Activated CD8-positive, alpha-beta memory T cell treated with anti-CD3 and anti-CD28 coated beads for 36 hours (primary cell): ENCODE measurements at regions not wholly inside any gene's neighbourhood (a gene's known extent, or its start where the extent isn't known, plus 50 kb on each side); places are given as distances from the start of the nearest gene placed in this dataset.

ENCODE experiments used
- CTCF ChIA-PET: fragments of 350-600 bp; sonication (Branson Sonifier 250); formaldehyde crosslinking; loops from one replicate; lab custom pipeline; 2021; ENCODE audit warnings: antibody characterized with exemption; lab: Charles Lee
- POLR2A ChIA-PET: fragments of 350-600 bp; sonication (Branson Sonifier 250); formaldehyde crosslinking; loops from one replicate; lab custom pipeline; 2021; ENCODE audit warnings: antibody characterized with exemption; lab: Charles Lee

DNA sequence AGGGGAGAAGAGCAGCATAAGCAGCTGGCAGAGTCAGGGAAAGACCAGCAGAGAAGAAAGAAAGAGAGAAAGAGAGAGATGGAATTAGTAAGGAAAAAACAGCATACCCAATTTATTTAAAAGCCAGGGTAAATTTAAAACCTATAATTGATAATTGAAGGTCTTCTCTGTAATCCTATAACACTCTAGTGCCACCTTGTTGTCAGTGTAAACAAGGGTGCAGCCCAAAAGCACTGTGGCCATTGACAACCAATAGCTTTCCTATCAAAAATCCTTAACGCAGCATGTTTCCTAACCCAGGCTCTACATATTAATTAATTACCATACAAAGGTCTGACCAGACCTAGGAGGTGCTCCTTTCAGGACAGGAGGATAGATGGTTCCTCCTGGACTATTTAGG is 447.2 kb upstream of the HSFY2 start:
- POLR2A ChIA-PET, result no interaction called here
- CTCF ChIA-PET, result no interaction called here

DNA sequence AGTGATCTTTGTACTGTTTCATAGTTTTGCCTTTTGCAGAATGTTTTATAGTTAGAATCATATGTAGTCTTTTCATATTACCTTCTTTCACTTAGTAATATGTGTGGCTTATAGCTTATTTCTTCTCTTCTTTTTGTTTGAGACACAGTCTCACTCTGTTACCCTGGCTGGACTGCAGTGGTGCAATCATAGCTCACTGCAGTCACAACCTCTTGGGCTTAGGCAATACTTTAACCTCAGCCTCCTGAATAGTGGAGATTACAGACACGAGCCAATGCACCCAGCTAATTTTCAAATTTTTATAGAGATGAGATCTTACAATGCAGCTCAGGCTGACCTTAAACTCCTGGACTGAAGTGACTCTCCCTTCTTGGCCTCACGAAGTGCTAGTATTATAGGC is 435.4 kb upstream of the HSFY2 start:
- POLR2A ChIA-PET, result no interaction called here
- CTCF ChIA-PET, result no interaction called here

DNA sequence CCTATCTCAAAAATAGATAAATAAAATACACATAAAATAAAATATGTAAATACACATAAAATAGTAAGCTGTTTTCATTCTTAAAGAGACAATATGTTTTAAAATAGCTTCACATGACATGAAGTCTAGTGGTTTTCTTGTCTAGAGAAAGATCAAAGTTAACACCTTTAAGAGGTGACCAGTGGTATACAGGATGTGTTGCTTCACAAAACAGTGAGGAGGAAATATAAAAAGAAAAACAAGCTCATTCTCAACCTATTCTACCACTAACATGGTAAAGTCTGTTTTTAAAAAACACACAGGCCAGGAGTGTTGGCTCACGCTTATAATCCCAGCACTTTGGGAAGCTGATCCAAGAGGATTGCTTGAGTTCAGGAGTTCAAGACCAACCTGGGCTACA is 433.5 kb upstream of the HSFY2 start:
- POLR2A ChIA-PET, result no interaction called here
- CTCF ChIA-PET, result no interaction called here

DNA sequence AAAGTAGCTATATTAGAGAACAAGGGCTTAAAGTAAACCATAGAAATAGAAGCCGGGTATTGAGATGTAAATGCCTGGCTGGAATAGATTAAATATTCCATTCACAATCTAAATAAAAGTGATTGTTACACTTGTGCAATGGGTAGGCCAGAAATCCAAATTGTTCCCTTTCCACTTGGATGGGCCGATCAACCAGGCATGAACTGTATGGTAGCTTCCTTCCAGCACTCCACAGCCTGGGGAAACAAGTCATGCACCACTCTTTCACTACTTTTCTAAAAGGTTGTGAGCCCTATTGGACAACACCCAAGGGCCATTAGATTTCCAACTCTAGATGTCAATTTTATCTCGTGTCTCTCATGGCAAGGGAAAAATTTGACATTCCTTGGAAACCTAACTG is 407.3 kb upstream of the HSFY2 start:
- POLR2A ChIA-PET, result no interaction called here
- CTCF ChIA-PET, result no interaction called here

DNA sequence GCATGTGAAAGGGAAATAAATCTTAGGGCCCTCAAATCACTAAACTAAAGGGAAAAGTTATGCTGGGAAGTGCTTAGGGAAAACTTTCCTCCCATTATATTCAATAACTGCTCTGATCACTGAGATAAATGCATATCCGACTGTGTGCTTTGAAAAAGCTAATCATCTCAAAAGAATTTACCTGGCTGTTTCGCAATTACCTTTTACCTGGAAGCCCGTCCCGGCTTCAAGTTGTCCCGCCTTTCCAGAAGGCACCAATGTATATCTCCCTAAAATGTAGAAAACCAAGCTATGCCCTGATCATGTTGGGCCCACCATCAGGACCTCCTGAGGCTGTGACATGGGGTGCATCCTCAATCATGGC is 394.6 kb upstream of the HSFY2 start:
- ChIA-PET CTCF (no interaction called here), POLR2A (no interaction called here)

DNA sequence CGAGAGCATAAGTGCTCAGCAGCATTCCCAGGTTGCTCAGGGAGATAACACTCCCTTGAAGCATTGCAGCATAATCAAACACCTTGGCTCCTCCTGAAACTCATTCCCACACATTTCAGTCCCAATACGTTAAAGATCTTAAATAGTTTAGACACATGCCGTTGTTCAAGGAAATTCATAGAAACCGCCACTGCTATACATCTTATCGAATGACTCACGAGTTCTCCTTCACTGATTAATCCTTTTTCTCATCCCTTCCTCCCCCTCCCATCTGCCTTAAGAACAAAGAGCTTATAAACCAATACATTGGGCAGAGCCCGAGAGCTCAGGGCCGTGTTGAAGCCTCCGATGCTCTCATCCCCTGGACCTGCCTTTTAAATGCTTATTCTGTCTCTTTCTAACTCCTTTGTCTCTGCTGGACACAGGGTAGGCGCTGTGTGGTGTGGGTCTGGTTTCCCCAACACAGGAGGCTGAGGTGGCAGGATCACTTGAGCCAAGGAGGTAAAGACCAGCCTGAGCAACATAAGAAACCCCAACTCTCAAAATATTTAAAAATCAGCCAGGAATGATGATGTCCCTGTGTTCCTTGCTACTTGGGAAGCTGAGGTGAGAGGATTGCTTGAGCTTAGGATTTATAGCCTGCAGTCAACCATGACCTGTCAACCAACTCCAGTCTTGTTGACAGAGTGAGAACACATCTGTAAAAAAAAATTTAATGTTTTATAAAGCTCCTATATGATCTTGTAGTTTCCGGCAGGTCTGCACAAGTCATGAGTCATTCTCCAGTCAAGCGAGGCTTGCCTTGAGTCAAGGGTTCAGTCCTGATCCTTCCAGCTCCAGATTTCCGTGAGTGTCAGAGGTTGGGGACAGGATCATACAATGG is 394.0 kb upstream of the HSFY2 start:
- ChIA-PET CTCF (no interaction called here), POLR2A (no interaction called here)

DNA sequence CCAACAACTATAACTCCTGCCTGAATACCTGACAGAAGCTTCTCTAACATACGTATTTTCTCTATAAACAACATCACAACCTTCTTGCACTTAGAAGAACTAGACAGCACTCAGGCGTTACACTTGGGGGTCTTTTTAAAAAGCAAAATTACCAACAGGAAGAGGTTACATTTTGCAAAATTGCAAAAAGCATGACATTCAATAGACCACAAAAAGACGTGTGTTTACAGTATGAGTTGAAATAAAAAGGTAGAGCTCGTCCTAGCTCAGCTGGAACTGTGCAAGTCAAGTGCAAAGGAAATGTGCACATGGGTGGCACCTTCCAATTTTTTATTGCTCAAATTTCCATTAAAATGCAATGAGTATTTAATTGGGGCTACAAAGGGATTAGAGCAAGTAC is 375.2 kb upstream of the HSFY2 start:
- POLR2A ChIA-PET, result no interaction called here
- CTCF ChIA-PET, result no interaction called here

DNA sequence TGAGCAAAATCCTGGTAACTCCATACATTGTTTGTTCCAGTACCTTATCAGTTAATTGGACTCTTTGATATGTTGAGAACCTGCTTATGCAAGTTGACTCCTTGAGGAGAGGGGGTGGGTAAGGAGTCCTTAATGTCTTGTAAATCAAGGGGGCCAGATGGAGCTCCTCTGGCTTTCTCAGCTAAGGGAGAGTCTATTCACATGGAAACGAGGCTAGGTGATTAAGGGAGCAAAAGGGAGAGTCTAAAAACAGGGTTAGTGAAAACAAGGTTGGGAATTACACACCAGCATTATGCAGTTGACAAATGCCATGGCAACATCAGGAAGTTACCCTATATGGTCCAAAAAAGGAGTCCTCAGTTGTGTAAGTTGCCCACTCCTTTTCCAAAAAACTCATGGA is 372.8 kb upstream of the HSFY2 start:
- CTCF ChIA-PET, result no interaction called here
- POLR2A ChIA-PET, result no interaction called here

DNA sequence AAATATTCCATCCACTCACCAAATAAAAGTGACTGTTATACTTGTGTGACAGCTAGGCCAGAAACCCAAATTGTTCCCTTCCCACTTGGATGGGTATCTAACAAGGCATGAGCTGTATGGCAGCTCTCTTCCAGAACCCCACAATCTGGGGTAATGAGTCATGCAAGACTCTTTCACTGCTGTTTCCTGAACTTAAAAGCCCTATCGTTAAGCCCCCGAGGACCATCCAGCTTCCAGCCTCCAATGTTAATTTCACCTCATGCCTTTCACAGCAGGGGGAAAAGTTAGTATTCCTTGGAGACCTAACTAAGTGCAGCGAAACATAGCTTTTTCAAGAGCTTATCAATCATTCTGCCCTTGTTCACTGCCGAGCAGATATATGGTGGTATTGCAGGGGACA is 368.6 kb upstream of the HSFY2 start:
- CTCF ChIA-PET, result no interaction called here

DNA sequence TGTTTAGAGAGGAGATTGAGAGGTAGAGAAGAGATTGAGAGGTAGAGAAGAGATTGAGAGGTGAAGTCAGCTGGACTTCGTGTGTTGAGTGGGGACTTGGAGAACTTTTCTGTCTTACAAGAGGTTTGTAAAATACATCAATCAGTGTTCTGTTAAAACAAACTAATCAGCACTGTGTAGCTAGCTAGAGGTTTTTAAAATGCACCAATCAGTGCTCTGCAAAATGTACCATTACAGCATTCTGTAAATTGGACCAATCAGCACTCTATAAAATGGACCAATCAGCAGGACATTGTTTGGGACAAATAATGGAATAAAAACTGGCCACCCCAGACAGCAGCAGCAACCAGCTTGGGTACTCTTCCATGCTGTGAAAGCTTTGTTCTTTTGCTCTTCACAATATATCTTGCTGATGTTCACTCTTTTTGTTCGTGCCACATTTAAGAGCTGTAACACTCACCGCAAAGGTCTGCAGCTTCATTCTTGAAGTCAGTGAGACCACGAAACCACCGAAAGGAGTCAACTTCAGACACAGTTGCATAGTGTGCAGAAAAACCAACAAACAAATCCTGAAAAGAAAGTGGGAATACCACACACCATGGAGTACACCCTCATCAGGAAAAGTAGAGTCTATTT is 366.9 kb upstream of the HSFY2 start:
- ChIA-PET CTCF (no interaction called here), POLR2A (no interaction called here)

More for the DNA sequence above, 368.6 kb upstream of the HSFY2 start:
- POLR2A ChIA-PET, result no interaction called here

DNA sequence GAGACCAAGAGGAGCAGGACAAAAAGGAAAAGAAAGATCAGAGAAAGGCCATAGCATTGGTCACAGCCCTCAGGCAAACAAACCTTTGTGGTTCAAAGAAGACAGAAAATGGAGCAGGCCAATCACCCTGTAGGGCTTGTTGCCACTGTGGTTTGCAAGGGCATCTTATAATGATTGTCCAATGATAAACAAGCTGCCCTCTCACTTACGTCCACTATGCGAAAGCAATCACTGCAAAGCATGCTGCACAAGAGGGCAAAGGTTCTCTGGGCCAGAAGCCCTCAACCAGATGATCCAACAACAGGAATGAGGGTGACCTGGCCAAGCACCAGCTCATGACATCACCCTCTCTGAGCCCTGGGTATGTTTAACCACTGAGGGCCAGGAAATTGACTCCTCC is 360.9 kb upstream of the HSFY2 start:
- POLR2A ChIA-PET, result no interaction called here

DNA sequence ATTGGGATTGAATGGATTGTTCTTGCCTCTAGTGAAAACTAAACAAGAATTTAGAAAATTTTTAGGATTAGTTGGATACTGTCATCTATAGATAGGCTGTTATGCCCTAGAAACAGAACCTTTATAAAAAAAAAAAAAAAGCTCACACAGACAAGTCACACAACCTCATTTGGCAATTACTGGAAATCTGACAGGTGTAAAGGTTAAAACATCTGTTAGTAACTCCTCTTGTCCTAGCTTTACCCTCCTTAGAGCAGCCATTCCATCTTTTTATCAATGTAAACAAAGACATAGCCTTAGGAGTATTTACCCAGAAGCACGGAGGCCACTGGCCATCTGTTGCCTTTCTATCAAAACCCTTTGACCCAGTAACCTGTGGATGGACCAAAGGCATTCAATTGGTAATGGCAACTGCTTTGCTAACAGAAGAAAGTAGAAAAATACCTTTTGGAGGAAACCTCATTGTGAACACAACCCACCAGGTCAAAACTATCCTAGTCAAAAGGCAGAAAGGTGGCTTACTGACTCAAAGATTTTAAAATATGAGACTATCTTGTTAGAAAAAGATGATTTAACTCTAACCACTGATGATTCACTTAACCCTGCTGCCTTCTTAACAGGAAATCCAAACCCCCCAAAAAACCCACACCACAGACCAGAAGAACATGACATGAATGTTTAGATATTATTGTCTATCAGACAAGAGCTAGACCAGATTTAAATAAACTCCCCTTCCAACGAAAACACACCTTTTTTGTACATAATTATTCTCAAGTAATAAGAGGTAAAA is 357.2 kb upstream of the HSFY2 start:
- CTCF ChIA-PET, result interaction anchor here (0.7 kb wide), 1 partner anchor 126 kb away, joined by 3 read pairs; no protein-coding TSS in a partner anchor
- POLR2A ChIA-PET, result no interaction called here

More for the DNA sequence above, 360.9 kb upstream of the HSFY2 start:
- CTCF ChIA-PET, result no interaction called here

DNA sequence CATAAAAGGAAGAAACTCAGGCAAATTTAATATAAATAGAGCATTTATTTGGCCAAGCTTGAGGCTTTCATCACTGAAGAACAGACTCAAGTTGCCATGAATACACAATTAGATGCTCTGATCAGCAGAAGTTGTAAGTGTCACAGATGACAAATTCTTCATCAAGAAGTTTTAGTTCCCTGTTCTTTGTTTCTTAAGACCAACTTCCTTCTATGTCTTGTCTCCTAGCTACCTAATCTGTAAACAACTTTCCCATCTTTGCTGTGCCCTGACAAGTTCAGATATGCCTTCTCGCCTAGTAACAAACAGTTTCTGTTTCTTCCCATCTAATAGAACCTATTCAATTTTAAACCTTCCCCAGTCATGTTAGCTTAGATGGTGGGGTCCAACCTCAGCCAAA is 353.4 kb upstream of the HSFY2 start:
- CTCF ChIA-PET, result no interaction called here
- POLR2A ChIA-PET, result no interaction called here

DNA sequence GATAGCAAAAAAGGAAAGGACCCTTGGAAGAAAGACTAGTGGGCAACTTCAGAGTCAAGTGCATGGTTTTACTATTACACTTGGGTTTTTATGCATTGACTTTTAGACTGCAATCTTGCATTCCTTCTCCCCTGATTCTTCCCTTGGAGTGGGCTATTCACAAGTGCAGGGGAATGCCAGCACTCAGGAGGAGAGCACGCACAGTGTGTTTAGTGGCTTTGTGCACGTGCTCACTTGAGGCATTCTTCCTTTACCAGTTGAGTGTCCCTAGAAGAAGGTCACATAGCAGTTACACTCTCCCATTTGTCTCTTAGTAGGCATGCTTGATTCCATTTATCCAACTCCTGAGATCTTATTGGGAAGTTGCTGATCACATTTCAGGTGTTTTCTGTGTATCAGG is 351.1 kb upstream of the HSFY2 start:
- POLR2A ChIA-PET, result no interaction called here
- CTCF ChIA-PET, result no interaction called here

DNA sequence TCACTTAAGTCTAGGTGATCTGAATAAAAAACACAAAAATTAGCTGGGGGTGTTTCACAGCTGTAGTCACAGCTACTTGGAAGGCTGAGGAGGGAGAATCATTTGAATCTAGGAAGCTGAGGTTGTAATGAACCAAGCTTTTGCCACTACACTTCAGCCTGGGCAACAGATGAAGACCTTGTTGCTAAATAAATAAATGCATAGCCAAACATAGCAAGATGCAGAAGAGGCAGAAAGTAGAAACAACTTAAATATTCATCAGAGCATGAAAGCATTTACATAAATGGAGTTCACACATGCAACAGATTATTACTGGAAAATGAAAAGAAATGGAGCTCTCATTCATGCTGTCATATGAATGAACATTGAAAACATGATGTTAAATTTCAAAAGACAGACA is 348.9 kb upstream of the HSFY2 start:
- POLR2A ChIA-PET, result no interaction called here
- CTCF ChIA-PET, result no interaction called here

DNA sequence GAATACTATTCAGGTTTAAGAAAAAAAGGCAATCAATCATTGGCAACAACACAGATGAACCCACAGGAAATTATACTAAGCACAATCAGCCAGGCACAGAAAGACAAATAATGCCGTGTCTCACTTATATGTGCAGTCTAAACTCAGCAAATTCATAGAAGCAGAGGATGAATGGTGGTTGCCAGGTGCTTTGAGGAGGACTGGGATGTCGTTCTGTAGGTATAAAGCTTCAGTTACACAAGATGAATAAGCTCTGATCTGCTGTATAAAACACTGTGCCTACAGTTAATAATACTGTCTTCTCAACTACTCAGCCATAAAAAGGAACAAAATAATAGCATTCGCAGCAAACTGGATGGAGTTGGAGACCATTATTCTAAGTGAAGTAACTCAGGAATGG is 324.8 kb upstream of the HSFY2 start:
- POLR2A ChIA-PET, result no interaction called here

DNA sequence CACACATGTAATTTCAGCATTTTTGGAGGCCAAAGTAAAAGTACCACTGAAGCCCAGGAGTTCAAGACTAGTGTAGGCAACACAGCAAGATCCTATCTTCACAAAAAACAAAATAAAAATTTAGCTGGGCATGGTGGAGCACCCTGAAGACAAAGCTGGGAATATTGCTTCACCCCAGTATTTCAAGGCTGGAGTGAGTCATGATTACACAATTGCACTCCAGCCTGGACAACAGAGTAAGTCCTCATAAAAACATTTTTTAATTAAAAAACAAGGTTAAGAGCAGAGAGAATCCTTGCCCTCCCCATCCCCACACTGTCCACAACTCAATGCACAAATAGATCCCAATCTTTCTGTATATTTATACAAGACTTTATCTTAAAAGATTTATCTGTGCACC is 321.9 kb upstream of the HSFY2 start:
- POLR2A ChIA-PET, result no interaction called here
- CTCF ChIA-PET, result no interaction called here

More for the DNA sequence above, 324.8 kb upstream of the HSFY2 start:
- CTCF ChIA-PET, result no interaction called here

DNA sequence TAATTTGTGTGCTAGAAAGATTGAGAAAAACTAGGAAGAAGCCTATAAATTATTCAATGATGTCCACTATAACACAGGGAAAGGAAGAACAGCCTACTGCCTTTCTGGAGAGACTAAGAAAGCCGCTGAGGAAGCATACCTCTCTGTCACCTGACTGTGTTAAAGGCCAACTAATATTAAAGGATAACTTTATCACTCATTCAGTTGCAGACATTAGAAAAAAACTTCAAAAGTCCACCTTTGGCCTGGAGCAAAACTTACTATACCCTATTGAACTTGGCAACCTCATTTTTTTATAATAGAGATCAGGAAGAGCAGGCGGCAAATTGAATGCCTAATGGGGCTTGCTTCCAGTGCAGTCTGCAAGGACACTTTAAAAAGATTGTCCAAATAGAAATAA is 309.5 kb upstream of the HSFY2 start:
- POLR2A ChIA-PET, result no interaction called here
- CTCF ChIA-PET, result no interaction called here

DNA sequence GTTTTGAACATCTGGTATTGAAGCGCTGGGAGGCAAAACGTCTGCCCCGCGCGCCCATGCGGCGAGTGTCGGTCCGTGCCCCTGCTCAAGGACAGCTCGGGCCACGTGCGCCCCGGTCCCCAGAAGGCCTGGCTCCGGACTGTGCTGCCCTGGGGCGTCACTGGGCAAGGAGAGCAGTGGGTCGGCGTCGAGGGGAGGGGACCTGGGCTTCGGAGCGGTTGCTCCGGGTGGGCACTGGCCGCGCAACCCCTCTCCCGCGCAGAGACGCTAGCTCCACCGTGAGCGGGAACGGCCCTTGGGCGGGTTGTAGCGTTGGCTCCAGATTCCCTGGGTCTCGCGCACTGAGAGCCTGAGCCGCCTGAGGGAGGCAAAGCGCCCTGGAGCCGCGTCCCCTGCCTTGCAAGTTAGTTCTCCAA is 304.2 kb upstream of the HSFY2 start:
- ChIA-PET CTCF (no interaction called here), POLR2A (no interaction called here)
